Neural progenitor cell (in vitro differentiated cells): ENCODE measurements at regions not wholly inside any gene's neighbourhood (a gene's known extent, or its start where the extent isn't known, plus 50 kb on each side); places are given as distances from the start of the nearest gene placed in this dataset.

Experiments used
- DNase-seq: peaks from one replicate; pipeline ENCODE4 v3.0.0-alpha.2; 2016; ENCODE audit warnings: low spot score
- H2AFZ ChIP-seq: fragments of 200-600 bp; sonication (generic); replicated peaks from 2 replicates; pipeline ENCODE4 v1.6.1; 2016; ENCODE audit warnings: antibody characterized with exemption
- H3F3A ChIP-seq: fragments of 200-600 bp; sonication (generic); 2 replicates; pipeline ENCODE4 v1.6.1; 2016; ENCODE audit warnings: antibody characterized with exemption, low read depth
- H3K27ac ChIP-seq: fragments of 200-600 bp; sonication (generic); 2 replicates; pipeline ENCODE4 v1.5.1; 2016; ENCODE audit warnings: mild to moderate bottlenecking
- H3K27me3 ChIP-seq: fragments of 200-600 bp; sonication (generic); 2 replicates; pipeline ENCODE4 v1.6.1; 2016; ENCODE audit warnings: mild to moderate bottlenecking, moderate library complexity
- H3K36me3 ChIP-seq: fragments of 200-600 bp; sonication (generic); 2 replicates; pipeline ENCODE4 v1.5.1; 2016
- H3K4me1 ChIP-seq: fragments of 200-600 bp; sonication (generic); 2 replicates; pipeline ENCODE4 v1.6.1; 2016; ENCODE audit warnings: mixed run types
- H3K4me2 ChIP-seq: fragments of 200-600 bp; sonication (generic); 2 replicates; pipeline ENCODE4 v1.6.1; 2016
- H3K4me3 ChIP-seq: fragments of 200-600 bp; sonication (generic); 2 replicates; pipeline ENCODE4 v1.5.1; 2016
- H3K79me2 ChIP-seq: fragments of 200-600 bp; sonication (generic); 2 replicates; pipeline ENCODE4 v1.6.1; 2016; ENCODE audit warnings: low read depth
- H3K9ac ChIP-seq: fragments of 200-600 bp; sonication (generic); 2 replicates; pipeline ENCODE4 v1.6.1; 2016
- H3K9me3 ChIP-seq: fragments of 200-600 bp; sonication (generic); 2 replicates; pipeline ENCODE4 v1.5.1; 2016; ENCODE audit warnings: low read depth
- H4K20me1 ChIP-seq: fragments of 200-600 bp; sonication (generic); 2 replicates; pipeline ENCODE4 v1.6.1; 2016; ENCODE audit warnings: low read depth
- H3K27ac Mint-ChIP-seq: 3 replicates; pipeline ENCODE4 v1.8.0; 2021; ENCODE audit warnings: mixed read lengths
- H3K27me3 Mint-ChIP-seq: 2 replicates; pipeline ENCODE4 v1.8.0; 2022; ENCODE audit warnings: low read depth, mild to moderate bottlenecking, inconsistent platforms, moderate library complexity, mixed read lengths; ENCODE audit not compliant: insufficient read depth
- H3K36me3 Mint-ChIP-seq: 3 replicates; pipeline ENCODE4 v1.8.0; 2021; ENCODE audit warnings: mixed read lengths
- H3K4me1 Mint-ChIP-seq: 3 replicates; pipeline ENCODE4 v1.8.0; 2021; ENCODE audit warnings: mixed read lengths
- H3K4me3 Mint-ChIP-seq: 3 replicates; pipeline ENCODE4 v1.8.0; 2021; ENCODE audit warnings: mild to moderate bottlenecking, moderate library complexity, mixed read lengths
- H3K9me3 Mint-ChIP-seq: 3 replicates; pipeline ENCODE4 v1.8.0; 2020; ENCODE audit warnings: mixed read lengths
- EZH2 ChIP-seq: fragments of 200-600 bp; sonication (generic); IDR thresholded peaks from 2 replicates; pipeline ENCODE4 v1.6.1; 2017; ENCODE audit warnings: antibody characterized with exemption, mild to moderate bottlenecking, moderate library complexity
- EZH2phosphoT487 ChIP-seq: fragments of 200-600 bp; sonication (generic); IDR thresholded peaks from 2 replicates; pipeline ENCODE4 v1.6.1; 2017; ENCODE audit warnings: antibody characterized with exemption
- TF ChIP-seq, protein P1 (sequence below): fragments of 200-600 bp; sonication (generic); IDR thresholded peaks from 2 replicates; pipeline ENCODE4 v1.5.1; 2017; ENCODE audit warnings: antibody characterized with exemption, mild to moderate bottlenecking

DNA sequence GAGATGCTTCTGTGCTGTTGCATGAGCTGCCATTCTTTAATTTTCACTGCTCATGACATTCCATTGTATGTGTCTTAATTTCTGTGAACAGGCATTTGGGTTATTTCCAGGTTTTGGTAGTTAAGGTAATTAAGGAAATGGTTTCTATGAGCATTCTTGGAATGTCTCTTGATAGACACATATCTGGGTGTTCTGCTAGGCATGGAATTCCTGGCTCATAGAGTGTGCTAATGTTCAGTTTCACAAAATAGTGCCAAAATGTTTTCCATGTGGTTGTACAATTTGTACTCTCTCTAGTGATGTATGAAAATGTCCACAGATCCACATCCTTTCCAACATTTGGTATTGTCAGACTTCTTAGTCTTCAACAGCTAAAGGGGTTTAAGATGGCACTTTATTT lies 680.9 kb upstream of the SGCG start:
- Histone ChIP-seq H3K9ac (no peak overlapping the region), H3K79me2 (no peaks in the 10 kb centered on the region), H3F3A (no peaks in the 10 kb centered on the region), H3K4me2 (no peak overlapping the region), H4K20me1 (no peaks in the 10 kb centered on the region), H3K36me3 (no peaks in the 10 kb centered on the region), H2AFZ (no peak overlapping the region), H3K4me3 (no peak overlapping the region), H3K27ac (no peak overlapping the region), H3K9me3 (no peaks in the 10 kb centered on the region), H3K27me3 (no peaks in the 10 kb centered on the region), H3K4me1 (peaks cover 21% of the 10 kb centered on the region)
- H3K4me1 Mint-ChIP-seq, result peaks cover 13% of the 10 kb centered on the region
- TF ChIP-seq EZH2 (no peak), EZH2phosphoT487 (no peak)
- TF ChIP-seq, protein P1, sequence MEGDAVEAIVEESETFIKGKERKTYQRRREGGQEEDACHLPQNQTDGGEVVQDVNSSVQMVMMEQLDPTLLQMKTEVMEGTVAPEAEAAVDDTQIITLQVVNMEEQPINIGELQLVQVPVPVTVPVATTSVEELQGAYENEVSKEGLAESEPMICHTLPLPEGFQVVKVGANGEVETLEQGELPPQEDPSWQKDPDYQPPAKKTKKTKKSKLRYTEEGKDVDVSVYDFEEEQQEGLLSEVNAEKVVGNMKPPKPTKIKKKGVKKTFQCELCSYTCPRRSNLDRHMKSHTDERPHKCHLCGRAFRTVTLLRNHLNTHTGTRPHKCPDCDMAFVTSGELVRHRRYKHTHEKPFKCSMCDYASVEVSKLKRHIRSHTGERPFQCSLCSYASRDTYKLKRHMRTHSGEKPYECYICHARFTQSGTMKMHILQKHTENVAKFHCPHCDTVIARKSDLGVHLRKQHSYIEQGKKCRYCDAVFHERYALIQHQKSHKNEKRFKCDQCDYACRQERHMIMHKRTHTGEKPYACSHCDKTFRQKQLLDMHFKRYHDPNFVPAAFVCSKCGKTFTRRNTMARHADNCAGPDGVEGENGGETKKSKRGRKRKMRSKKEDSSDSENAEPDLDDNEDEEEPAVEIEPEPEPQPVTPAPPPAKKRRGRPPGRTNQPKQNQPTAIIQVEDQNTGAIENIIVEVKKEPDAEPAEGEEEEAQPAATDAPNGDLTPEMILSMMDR, result no peak
- H3K27ac Mint-ChIP-seq, result no peak overlapping the region
- H3K4me3 Mint-ChIP-seq, result no peak overlapping the region
- no peaks in the 10 kb centered on the region for H3K36me3 Mint-ChIP-seq
- H3K27me3 Mint-ChIP-seq, result peaks cover 5% of the 10 kb centered on the region
- DNase-seq, result no peak
- H3K9me3 Mint-ChIP-seq, result no peaks in the 10 kb centered on the region

DNA sequence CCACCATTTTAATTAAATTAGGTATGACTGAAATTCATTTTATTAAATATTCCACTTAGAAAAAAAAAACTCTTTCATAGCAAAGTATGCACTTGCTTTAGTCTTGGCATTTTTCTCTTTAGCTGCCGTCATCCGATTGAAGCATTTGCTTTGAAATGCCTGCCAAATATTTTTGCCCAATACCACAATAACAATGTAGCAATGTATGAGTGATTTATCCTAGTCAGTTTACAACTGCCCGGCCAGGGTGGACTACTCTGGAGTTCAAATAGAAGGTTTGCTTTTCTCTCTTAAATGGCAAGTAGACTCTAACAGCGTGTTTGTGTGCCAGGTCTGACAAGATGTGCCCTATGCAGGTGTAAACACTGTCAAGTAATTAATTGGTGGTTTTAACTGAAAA lies 675.3 kb upstream of the SGCG start:
- H3K79me2 ChIP-seq, result no peaks in the 10 kb centered on the region
- Mint-ChIP-seq H3K9me3 (peaks cover 9% of the 10 kb centered on the region), H3K36me3 (peaks cover 5% of the 10 kb centered on the region), H3K4me1 (peaks cover 17% of the 10 kb centered on the region), H3K27me3 (peaks cover 3% of the 10 kb centered on the region), H3K4me3 (peak overlapping the region; percentile 5), H3K27ac (no peak overlapping the region)
- H3K27me3 ChIP-seq, result no peaks in the 10 kb centered on the region
- no peak overlapping the region for H3K4me3 ChIP-seq
- H3K4me2 ChIP-seq, result no peak overlapping the region
- H3K27ac ChIP-seq, result no peak overlapping the region
- H3K36me3 ChIP-seq, result peaks cover 5% of the 10 kb centered on the region
- no peak for DNase-seq
- H4K20me1 ChIP-seq, result no peaks in the 10 kb centered on the region
- H3K4me1 ChIP-seq, result peaks cover 7% of the 10 kb centered on the region
- no peaks in the 10 kb centered on the region for H3K9me3 ChIP-seq
- no peak overlapping the region for H3K9ac ChIP-seq
- TF ChIP-seq, protein P1, result no peak
- TF ChIP-seq EZH2phosphoT487, result no peak
- TF ChIP-seq EZH2, result no peak
- H3F3A ChIP-seq, result no peaks in the 10 kb centered on the region
- H2AFZ ChIP-seq, result no peak overlapping the region

DNA sequence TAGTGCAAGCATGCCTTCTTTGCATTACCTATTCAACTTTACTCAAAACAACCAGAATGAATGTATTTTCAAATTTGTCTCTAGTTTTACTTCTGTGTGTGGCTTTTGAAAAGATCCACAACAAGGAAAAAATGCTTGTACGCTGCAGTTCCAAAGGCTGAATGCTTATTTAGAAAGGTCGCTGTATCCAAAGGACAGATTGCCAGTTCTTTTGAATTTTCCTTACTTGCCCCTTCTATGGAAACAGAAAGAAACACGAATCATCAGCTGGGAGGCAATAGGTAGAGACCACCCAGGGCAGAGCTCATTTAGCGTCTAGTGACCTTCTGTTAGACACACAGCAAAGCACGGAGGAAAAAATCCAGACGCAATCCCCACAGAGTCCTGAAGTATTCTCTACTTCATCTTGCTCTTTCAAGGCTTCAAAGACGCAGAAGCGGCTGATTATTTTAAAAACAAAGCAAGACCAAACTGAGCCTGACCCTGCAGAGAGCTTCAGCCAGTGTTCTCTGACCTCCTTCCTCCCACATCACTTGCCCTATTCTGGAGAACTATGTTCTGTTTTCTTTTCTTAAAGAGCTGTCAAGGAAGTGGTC lies 674.6 kb upstream of the SGCG start:
- Mint-ChIP-seq H3K4me1 (peaks cover 17% of the 10 kb centered on the region), H3K27ac (peak overlapping the region; percentile 88), H3K27me3 (peaks cover 3% of the 10 kb centered on the region), H3K36me3 (peaks cover 5% of the 10 kb centered on the region), H3K4me3 (peak overlapping the region; percentile 48), H3K9me3 (peaks cover 10% of the 10 kb centered on the region)
- TF ChIP-seq, protein P1, result no peak
- TF ChIP-seq EZH2phosphoT487, result no peak
- no peak for TF ChIP-seq EZH2
- no peaks in the 10 kb centered on the region for H3K9me3 ChIP-seq
- H3K27ac ChIP-seq, result no peak overlapping the region
- H3K27me3 ChIP-seq, result no peaks in the 10 kb centered on the region
- no peak overlapping the region for H3K4me3 ChIP-seq
- H3K4me1 ChIP-seq, result peaks cover 7% of the 10 kb centered on the region
- H3K9ac ChIP-seq, result no peak overlapping the region
- no peak overlapping the region for H3K4me2 ChIP-seq
- peaks cover 5% of the 10 kb centered on the region for H3K36me3 ChIP-seq
- no peaks in the 10 kb centered on the region for H4K20me1 ChIP-seq
- no peaks in the 10 kb centered on the region for H3K79me2 ChIP-seq
- H3F3A ChIP-seq, result no peaks in the 10 kb centered on the region
- no peak overlapping the region for H2AFZ ChIP-seq
- peak; percentile 15 for DNase-seq
